ENCODE measurements at regions not wholly inside any gene's neighbourhood (a gene's known extent, or its start where the extent isn't known, plus 50 kb on each side); places are given as distances from the start of the nearest gene placed in this dataset.
"Not testable (repeated sequence)": the region's sequence is repeated elsewhere in the genome, so short reads cannot be mapped to it uniquely, and the experiment has no call there.

- no peak for DNase-seq
These were observed 55.9 kb downstream of the BAMBI start for GRCh38 chr10:28733245-28733644.

- DNase-seq = no peak
These were observed 56.3 kb downstream of the BAMBI start for GRCh38 chr10:28733647-28734046.

- DNase-seq = peak; percentile 84
These were observed 57.8 kb downstream of the BAMBI start for GRCh38 chr10:28734938-28735759.

DNA sequence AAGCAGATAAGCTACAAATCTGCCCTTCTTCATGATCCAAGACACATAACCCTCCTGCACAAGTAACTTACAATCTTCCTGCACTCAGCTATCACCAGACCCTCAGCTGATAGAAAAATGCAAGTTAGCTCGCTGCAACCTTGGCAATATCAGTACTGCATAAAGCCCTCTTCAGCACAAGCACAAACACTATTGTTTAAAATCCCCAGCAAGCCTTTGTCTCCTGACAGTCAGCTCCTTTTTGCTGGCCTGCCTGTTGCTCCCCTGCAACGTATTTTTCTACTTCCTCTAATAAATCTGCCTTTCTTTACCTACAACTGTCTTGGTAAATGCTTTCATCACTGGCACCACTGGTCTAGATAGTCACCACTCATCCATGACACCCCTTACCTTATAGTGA lies 59.8 kb downstream of the BAMBI start:
- DNase-seq = no peak

DNA sequence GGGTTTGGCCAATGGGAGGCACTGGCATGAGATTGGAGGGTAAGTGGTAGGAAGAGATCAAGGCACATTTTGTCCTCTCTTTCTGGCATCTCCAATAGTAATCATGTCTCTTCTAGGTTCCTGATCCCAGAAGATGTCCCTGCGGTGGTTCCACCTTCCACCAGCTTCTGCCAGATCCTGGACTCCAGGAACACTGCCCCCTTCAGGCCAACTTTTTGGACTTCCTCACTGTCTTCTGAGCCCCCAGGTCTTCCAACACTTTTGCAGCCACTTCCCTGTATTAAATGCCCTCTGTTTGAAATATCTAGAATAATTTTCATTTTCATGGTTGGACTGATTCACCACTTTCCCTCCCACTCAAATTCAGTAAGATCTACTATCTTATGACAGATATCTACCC lies 60.9 kb downstream of the BAMBI start:
- peak; percentile 37 for DNase-seq

- DNase-seq = no peak
These were observed 66.3 kb downstream of the BAMBI start for GRCh38 chr10:28743576-28743975.

GRCh38 chr10:28744069-28744768 lies 66.9 kb downstream of the BAMBI start:
- DNase-seq = peak; percentile 48

DNA sequence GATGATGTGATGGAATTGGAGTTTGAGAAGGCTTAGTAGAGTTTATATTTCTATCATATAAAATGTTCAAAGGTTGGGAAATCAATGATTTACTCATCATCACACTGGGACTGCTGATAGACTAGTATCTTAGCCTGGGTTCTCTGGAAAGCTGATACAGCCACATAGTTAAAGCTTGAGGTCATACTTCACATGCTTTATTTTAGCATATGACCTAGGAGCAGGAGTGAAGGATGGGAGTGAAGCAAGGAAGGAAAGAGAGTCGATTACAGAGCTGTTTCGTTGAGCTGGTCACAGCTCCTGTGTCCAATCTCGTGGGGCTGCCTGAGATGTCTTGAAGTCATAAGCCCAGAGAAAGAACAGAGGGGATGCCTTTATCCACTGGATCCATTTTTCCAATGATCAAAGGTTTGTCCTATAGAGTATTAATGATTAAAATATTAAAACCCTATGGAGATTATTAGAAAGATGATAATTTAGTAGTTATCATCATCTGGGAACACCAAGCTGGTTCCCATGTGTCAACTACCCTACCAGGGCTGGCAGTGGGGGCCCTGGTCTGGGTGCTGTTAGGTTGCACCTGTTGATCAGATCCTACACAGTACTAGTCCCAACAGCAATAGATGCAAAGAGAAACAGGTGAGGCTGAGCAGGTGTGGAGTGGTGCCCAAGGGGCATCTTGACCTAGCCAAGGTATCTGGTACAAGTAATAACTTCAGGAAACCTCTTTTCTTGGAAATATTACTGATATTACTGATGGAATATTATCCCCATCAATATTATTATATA lies 77.8 kb downstream of the BAMBI start:
- no peak for DNase-seq

DNA sequence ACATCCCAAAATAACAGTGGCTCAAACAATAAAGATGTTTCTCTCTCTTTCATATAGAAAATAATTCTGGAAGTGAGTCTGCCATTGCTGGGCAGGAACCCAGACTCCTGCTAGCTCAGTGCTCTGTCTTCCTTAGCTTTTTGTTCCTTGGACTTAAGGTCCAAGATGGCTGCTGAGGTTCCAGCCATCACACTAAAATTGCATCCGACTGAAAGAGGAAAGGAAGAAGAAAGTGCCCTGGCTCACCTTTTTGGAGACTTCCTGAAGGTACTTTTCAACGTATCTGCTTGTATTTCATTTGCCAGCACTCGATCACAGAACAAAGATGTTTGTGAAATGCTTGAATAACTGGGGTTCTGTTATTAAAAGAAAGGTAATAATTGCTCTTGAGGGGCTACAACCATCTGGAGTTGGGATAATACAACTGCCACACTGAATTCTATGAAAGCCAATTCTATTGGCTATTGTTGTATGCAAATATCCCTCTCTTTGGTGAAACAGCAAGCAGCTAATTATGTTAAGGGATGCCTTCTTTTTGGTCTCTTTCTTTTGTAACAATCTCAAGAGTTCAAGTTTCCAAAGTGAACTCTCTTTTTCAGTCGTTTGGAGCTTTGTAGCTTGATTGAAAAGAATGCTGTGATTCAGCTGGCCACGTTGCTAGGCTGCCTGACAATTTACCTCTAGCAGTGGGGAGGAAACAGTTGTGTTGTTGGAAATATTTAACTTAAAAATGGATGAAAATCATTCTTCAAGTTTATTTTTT lies 83.9 kb downstream of the BAMBI start:
- DNase-seq = no peak

- no peak for DNase-seq
These were observed 86.3 kb downstream of the BAMBI start for GRCh38 chr10:28763471-28764170.

GRCh38 chr10:28765641-28766040 lies 88.3 kb downstream of the BAMBI start:
- DNase-seq = no peak

GRCh38 chr10:28768227-28768626 lies 90.9 kb downstream of the BAMBI start:
- no peak for DNase-seq

- no peak for DNase-seq
These were observed 91.8 kb downstream of the BAMBI start for GRCh38 chr10:28769091-28769604.

DNA sequence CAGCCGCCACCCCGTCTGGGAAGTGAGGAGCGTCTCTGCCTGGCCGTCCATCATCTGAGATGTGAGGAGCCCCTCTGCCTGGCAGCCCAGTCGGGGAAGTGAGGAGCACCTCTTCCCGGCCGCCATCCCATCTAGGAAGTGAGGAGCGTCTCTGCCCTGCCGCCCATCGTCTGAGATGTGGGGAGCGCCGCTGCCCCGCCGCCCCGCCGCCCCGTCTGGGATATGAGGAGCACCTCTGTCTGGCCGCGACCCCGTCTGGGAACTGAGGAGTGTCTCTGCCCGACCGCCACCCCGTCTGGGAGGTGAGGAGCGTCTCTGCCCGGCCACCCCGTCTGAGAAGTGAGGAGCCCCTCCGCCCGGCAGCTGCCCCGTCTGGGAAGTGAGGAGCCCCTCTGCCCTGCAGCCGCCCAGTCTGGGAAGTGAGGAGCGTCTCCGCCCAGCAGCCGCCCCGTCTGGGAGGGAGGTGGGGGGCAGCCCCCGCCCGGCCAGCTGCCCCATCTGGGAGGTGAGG lies 94.3 kb downstream of the BAMBI start:
- DNase-seq = not testable (repeated sequence)

GRCh38 chr10:28774051-28774995 lies 97.0 kb downstream of the BAMBI start:
- no peak for DNase-seq

GRCh38 chr10:28775773-28776172 lies 98.5 kb downstream of the BAMBI start:
- no peak for DNase-seq

DNA sequence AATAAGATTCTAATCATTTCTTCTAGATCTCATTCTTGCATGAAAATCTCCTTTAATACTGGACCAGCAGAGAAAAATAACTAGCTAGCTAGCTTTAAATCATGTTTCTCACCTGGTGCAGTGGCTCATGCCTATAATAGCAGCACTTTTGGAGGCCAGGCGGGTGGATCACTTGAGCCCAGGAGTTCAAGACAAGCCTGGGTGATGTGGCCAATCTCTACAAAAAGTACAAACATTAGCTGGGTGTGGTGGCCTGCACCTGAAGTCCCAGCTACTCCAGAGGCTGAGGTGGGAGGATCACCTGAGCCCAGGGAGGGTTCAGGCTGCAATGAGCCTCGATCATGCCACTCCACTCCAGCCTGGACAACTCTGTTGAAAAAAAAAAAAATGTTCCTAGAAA lies 99.2 kb downstream of the BAMBI start:
- DNase-seq = no peak

- DNase-seq = no peak
These were observed 100.6 kb downstream of the BAMBI start for GRCh38 chr10:28777911-28778310.

DNA sequence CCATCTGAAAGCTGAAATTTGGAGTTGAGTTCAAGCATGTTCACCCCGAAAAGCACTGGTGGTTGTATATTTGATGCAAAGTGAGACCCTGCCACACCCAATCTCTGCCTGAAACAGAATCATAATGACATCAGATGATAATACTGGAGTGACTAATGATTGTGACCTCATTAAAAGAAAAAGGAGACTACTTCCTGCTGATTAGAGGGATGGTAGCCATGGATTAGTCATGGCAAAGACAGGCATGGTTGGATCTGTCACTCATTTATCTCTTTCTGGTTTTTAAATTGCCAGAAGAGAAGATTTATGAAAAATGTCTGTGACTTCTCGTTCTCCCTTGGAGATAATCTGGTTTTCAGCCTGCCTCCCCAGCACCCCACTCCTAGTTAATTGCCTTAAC lies 101.2 kb downstream of the BAMBI start:
- DNase-seq = no peak

DNA sequence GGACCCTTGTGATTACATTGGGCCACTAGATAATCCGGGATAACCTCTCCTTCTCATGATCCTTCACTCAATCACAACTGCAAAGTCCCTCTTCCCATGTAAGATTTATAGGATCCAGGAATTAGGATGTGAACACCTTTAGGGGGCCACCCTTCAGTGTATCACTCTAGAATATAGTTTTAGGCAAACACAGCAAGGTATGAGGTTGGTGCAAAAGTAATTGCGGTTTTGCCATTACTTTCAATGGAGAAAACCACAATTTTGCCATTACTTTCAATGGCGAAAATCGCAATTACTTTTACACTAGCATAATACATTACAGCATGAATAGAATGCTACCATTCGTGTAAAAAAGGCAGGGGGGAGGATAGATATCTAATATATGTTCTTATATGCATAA lies 104.0 kb downstream of the BAMBI start:
- no peak for DNase-seq

DNA sequence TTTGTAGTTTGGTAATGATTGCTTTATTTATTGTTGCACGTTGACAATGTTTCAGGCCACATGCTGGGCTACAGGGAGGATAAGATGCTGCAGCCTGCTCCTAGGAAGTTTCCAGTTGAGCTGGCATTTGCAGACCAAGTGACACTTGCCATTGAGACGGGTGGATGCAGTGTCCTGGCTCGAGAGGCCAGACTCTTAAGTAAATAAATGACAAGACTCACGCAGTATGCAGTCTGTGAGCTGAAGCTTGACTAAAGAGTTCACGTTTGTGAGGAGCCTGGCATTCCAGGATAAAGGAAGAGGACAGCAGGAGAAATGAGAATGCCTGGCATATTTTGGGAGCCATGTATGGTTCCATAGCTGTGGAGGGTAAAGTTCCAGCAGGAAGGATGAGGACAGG lies 105.8 kb downstream of the BAMBI start:
- no peak for DNase-seq
